Astrocyte of the cerebellum (primary cell): ENCODE measurements at regions not wholly inside any gene's neighbourhood (a gene's known extent, or its start where the extent isn't known, plus 50 kb on each side); places are given as distances from the start of the nearest gene placed in this dataset.

Experiments
- DNase-seq: peaks from one replicate; pipeline ENCODE4 v3.0.0-alpha.2; 2011; ENCODE audit warnings: low read depth
- H3K4me3 ChIP-seq: 2 replicates; pipeline ENCODE4 v1.5.1; 2011; ENCODE audit warnings: mild to moderate bottlenecking, low read depth, low read length, moderate library complexity
- CTCF ChIP-seq: IDR thresholded peaks from 2 replicates; pipeline ENCODE4 v1.5.1; 2012; ENCODE audit warnings: low read length, low read depth, moderate library complexity, mild to moderate bottlenecking; ENCODE audit errors: missing control alignments
- in situ Hi-C: cut with HindIII; loops from 2 replicates; pipeline ENCODE4 v1.10.0; 2017; ENCODE audit warnings: low sequenced_read_pairs

DNA sequence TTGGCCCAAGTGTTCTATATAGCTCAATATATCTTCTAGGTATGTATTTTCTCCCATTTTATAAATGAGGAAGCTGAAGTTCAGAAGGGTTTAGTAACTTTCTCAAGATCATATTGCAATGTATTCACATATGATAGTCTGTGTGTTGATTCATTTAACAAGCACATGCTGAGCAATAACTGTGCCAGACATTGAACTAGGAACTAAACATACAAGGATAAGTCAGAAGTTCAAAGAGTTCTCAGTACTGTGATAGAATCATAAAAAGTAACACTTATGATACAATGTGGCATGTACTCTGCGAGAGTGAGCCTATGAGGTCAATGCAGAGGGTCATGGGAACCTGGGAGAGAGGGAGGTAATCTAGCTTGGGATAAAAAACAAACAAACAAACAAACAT is 1082.2 kb upstream of the TENM4 start:
- H3K4me3 ChIP-seq: no peak overlapping the region
- DNase-seq: no peak
- in situ Hi-C loops: no loop called here
- TF ChIP-seq CTCF: no peak

DNA sequence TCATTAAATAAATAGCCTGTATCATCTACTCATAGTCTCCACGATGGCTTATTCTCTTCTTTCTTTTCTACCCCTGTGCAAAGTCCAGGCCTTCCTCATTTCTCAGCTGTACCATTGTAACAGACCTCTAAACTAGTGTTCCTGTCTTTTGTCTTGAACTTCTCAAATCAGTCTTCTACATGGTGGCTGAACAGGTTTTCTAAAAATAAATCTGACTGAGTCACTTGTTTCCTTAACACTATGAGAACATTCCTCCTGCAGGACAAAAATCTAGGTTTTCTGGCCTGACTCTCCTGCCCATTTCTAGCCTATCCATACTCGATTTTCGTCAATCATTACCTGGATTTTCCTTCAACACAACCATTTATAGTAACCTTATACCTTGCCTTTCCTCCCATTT is 1080.8 kb upstream of the TENM4 start:
- no peak overlapping the region for H3K4me3 ChIP-seq
- in situ Hi-C loops: no loop called here
- no peak for TF ChIP-seq CTCF
- DNase-seq: no peak

- no peak for TF ChIP-seq CTCF
- no peak overlapping the region for H3K4me3 ChIP-seq
- in situ Hi-C loops: no loop called here
- no peak for DNase-seq
These were observed 1079.7 kb upstream of the TENM4 start for GRCh38 chr11:80520507-80520887.

GRCh38 chr11:80519596-80520506 is 1079.0 kb upstream of the TENM4 start:
- no peak overlapping the region for H3K4me3 ChIP-seq
- no peak for TF ChIP-seq CTCF
- no peak for DNase-seq
- in situ Hi-C loops: no loop called here

GRCh38 chr11:80517701-80518100 is 1076.9 kb upstream of the TENM4 start:
- DNase-seq: no peak
- TF ChIP-seq CTCF: no peak
- no peak overlapping the region for H3K4me3 ChIP-seq
- in situ Hi-C loops: no loop called here

DNA sequence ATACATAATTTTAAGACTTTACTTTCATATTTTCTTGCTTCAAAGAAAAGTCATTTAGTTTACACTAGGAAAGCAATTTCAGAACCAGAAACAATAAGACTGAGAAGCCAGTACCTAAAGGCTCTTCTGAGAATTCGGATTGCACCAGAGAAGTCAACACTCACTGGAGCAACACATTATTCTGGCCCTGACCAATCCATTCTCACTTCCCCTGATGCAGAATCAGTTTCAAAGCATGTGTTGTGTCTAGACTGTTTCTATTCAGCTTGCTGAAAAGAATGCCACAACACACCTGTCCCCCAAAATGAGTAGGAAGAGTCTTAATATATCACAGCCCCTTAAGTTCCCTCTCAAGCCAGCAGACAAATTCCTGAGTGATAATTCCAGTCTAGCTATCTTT is 1074.3 kb upstream of the TENM4 start:
- no peak for TF ChIP-seq CTCF
- H3K4me3 ChIP-seq: no peak overlapping the region
- no peak for DNase-seq
- in situ Hi-C loops: no loop called here
